Astrocyte (in vitro differentiated cells and primary cell): ENCODE measurements at regions not wholly inside any gene's neighbourhood (a gene's known extent, or its start where the extent isn't known, plus 50 kb on each side); places are given as distances from the start of the nearest gene placed in this dataset.

Experiments
- DNase-seq: peaks from one replicate; pipeline ENCODE4 v3.0.0-alpha.2; 2010; ENCODE audit warnings: low read depth
- FAIRE-seq: peaks from 2 replicates; lab custom pipeline; 2011; peaks lifted over from hg19 to GRCh38; lab: Jason Lieb, UNC
- H2AFZ ChIP-seq: 2 replicates; pipeline ENCODE4 v1.6.0; 2012; ENCODE audit warnings: low read depth, low read length, inconsistent platforms
- H3K27ac ChIP-seq: 2 replicates; pipeline ENCODE4 v1.5.1; 2011; ENCODE audit warnings: low read depth, low read length, inconsistent platforms
- H3K27me3 ChIP-seq: 2 replicates; pipeline ENCODE4 v1.6.0; 2011; ENCODE audit warnings: low read length, inconsistent platforms; ENCODE audit not compliant: insufficient read depth
- H3K36me3 ChIP-seq: 2 replicates; pipeline ENCODE4 v1.5.1; 2011; ENCODE audit warnings: low read length, inconsistent platforms; ENCODE audit not compliant: insufficient read depth
- H3K4me1 ChIP-seq: 2 replicates; pipeline ENCODE4 v1.5.1; 2011; ENCODE audit warnings: low read length, inconsistent platforms; ENCODE audit not compliant: insufficient read depth
- H3K4me2 ChIP-seq: 2 replicates; pipeline ENCODE4 v1.6.0; 2012; ENCODE audit warnings: low read length, inconsistent platforms
- H3K4me3 ChIP-seq: 2 replicates; pipeline ENCODE4 v1.5.1; 2011; ENCODE audit warnings: low read depth, mild to moderate bottlenecking, low read length, inconsistent platforms; ENCODE audit not compliant: insufficient read depth
- H3K79me2 ChIP-seq: 2 replicates; pipeline ENCODE4 v1.6.0; 2012; ENCODE audit warnings: mild to moderate bottlenecking, low read length, inconsistent platforms; ENCODE audit not compliant: insufficient read depth
- H3K9ac ChIP-seq: 2 replicates; pipeline ENCODE4 v1.6.0; 2012; ENCODE audit warnings: mild to moderate bottlenecking, low read length, inconsistent platforms
- H3K9me3 ChIP-seq: 2 replicates; pipeline ENCODE4 v1.5.1; 2012; ENCODE audit warnings: low read depth, mild to moderate bottlenecking, low read length, inconsistent platforms; ENCODE audit not compliant: insufficient read depth
- H4K20me1 ChIP-seq: 2 replicates; pipeline ENCODE4 v1.6.0; 2012; ENCODE audit warnings: low read length, inconsistent platforms; ENCODE audit not compliant: insufficient read depth
- H3K27ac Mint-ChIP-seq: one replicate; pipeline ENCODE4 v1.8.0; 2021; ENCODE audit warnings: mild to moderate bottlenecking, mixed read lengths; ENCODE audit not compliant: unreplicated experiment
- H3K27me3 Mint-ChIP-seq: one replicate; pipeline ENCODE4 v1.8.0; 2021; ENCODE audit warnings: low read depth, mixed read lengths; ENCODE audit not compliant: unreplicated experiment
- H3K36me3 Mint-ChIP-seq: one replicate; pipeline ENCODE4 v1.8.0; 2021; ENCODE audit warnings: low read depth, mixed read lengths; ENCODE audit not compliant: unreplicated experiment
- H3K4me1 Mint-ChIP-seq: one replicate; pipeline ENCODE4 v1.8.0; 2021; ENCODE audit warnings: low read depth, mixed read lengths; ENCODE audit not compliant: unreplicated experiment
- H3K4me3 Mint-ChIP-seq: one replicate; pipeline ENCODE4 v1.8.0; 2021; ENCODE audit warnings: mild to moderate bottlenecking, moderate library complexity, mixed read lengths; ENCODE audit not compliant: unreplicated experiment
- H3K9me3 Mint-ChIP-seq: one replicate; pipeline ENCODE4 v1.8.0; 2021; ENCODE audit warnings: mild to moderate bottlenecking, mixed read lengths; ENCODE audit not compliant: unreplicated experiment
- EZH2 ChIP-seq: IDR thresholded peaks from 2 replicates; pipeline ENCODE4 v1.6.1; 2012; ENCODE audit warnings: mild to moderate bottlenecking, low read length, inconsistent platforms; ENCODE audit not compliant: insufficient read depth
- TF ChIP-seq, protein P1 (sequence below): IDR thresholded peaks from 2 replicates; pipeline ENCODE4 v1.5.1; 2011; ENCODE audit warnings: low read depth, mild to moderate bottlenecking, inconsistent platforms, low read length, moderate library complexity; ENCODE audit not compliant: insufficient read depth

DNA sequence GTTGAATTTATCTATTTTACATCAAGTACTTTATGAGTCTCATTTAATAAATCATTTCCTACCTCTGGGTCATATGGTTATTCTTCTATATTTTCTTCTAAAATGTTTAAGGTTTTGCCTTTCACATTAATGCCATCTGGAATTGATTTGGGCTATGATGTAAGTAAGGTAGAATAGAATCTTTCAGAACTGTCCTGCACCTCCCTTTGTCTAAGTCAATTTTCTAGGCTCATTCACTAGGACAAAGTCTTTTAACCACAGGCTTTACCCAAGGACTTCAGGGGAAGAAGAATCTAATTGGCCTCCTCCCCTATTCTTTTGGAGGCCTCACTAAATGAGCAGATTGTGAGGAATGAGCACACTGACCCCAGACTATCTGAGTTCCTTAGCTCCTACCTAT is 146.0 kb downstream of the BBOX1 start:
- FAIRE-seq (no peak), DNase-seq (no peak)
- Histone ChIP-seq H3K9ac (no peak overlapping the region), H3K36me3 (no peaks in the 10 kb centered on the region), H3K4me3 (no peak overlapping the region), H2AFZ (no peak overlapping the region), H3K27ac (no peak overlapping the region), H3K27me3 (no peaks in the 10 kb centered on the region), H3K9me3 (no peaks in the 10 kb centered on the region), H4K20me1 (no peaks in the 10 kb centered on the region), H3K4me2 (no peak overlapping the region), H3K79me2 (no peaks in the 10 kb centered on the region), H3K4me1 (no peaks in the 10 kb centered on the region)
- H3K4me3 Mint-ChIP-seq, result no peak overlapping the region
- no peaks in the 10 kb centered on the region for H3K36me3 Mint-ChIP-seq
- no peaks in the 10 kb centered on the region for H3K27me3 Mint-ChIP-seq
- H3K27ac Mint-ChIP-seq, result no peak overlapping the region
- no peaks in the 10 kb centered on the region for H3K9me3 Mint-ChIP-seq
- peaks cover 25% of the 10 kb centered on the region for H3K4me1 Mint-ChIP-seq
- TF ChIP-seq, protein P1, sequence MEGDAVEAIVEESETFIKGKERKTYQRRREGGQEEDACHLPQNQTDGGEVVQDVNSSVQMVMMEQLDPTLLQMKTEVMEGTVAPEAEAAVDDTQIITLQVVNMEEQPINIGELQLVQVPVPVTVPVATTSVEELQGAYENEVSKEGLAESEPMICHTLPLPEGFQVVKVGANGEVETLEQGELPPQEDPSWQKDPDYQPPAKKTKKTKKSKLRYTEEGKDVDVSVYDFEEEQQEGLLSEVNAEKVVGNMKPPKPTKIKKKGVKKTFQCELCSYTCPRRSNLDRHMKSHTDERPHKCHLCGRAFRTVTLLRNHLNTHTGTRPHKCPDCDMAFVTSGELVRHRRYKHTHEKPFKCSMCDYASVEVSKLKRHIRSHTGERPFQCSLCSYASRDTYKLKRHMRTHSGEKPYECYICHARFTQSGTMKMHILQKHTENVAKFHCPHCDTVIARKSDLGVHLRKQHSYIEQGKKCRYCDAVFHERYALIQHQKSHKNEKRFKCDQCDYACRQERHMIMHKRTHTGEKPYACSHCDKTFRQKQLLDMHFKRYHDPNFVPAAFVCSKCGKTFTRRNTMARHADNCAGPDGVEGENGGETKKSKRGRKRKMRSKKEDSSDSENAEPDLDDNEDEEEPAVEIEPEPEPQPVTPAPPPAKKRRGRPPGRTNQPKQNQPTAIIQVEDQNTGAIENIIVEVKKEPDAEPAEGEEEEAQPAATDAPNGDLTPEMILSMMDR, result no peak
- no peak for TF ChIP-seq EZH2

DNA sequence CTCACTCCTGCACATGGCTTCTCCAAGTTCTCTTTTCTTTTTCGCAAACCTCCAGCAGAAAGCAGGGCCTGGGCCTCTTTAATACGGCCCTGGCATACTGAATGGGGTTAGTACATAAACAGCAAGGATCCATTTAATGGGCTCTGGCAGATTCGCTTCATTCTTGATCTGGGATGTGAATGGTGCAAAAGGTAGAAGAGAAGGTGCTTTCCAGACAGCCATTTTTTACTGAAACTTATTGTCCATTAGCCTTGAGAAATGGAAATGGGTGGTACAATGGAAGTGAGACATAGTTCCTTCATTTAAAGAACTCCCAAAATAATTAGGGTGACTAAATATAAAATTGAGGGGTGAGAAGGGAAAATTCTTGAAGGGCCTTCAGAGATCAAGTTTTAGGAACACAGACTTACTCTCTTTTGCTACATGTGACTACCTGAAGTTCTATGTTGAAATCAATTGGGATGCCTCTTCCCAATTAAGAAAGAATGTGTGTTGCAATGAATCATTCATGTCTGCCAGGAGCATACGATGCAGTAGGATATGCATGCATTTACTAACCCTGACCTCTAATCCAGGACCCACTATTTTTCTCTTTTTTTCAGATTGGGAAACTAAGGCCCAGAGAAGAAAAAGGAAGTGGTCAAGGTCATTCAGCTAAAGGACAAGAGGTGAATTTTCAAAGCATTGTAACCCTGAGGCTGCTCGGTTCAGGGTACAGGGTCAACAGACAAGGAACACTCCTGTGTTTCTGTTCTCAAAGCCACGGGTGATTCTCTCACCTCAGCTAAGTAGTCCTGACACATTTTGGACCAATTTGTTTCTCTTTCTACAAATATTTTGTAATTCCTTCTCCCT is 144.1 kb downstream of the BBOX1 start:
- no peaks in the 10 kb centered on the region for H3K79me2 ChIP-seq
- no peaks in the 10 kb centered on the region for H3K4me1 ChIP-seq
- H3K27ac ChIP-seq, result peak overlapping the region; percentile 0
- no peaks in the 10 kb centered on the region for H4K20me1 ChIP-seq
- H2AFZ ChIP-seq, result peak overlapping the region; percentile 8
- TF ChIP-seq, protein P1, result no peak
- TF ChIP-seq EZH2, result no peak
- H3K4me3 ChIP-seq, result no peak overlapping the region
- no peaks in the 10 kb centered on the region for H3K36me3 Mint-ChIP-seq
- H3K27me3 Mint-ChIP-seq, result no peaks in the 10 kb centered on the region
- no peak overlapping the region for H3K4me2 ChIP-seq
- H3K9me3 Mint-ChIP-seq, result no peaks in the 10 kb centered on the region
- no peak overlapping the region for H3K4me3 Mint-ChIP-seq
- no peaks in the 10 kb centered on the region for H3K27me3 ChIP-seq
- no peaks in the 10 kb centered on the region for H3K9me3 ChIP-seq
- no peaks in the 10 kb centered on the region for H3K36me3 ChIP-seq
- no peak overlapping the region for H3K27ac Mint-ChIP-seq
- peaks cover 17% of the 10 kb centered on the region for H3K4me1 Mint-ChIP-seq
- no peak for DNase-seq
- peak overlapping the region; percentile 9 for H3K9ac ChIP-seq
- peak; percentile 32 for FAIRE-seq
